ENCODE measurements at regions not wholly inside any gene's neighbourhood (a gene's known extent, or its start where the extent isn't known, plus 50 kb on each side); places are given as distances from the start of the nearest gene placed in this dataset.

DNA sequence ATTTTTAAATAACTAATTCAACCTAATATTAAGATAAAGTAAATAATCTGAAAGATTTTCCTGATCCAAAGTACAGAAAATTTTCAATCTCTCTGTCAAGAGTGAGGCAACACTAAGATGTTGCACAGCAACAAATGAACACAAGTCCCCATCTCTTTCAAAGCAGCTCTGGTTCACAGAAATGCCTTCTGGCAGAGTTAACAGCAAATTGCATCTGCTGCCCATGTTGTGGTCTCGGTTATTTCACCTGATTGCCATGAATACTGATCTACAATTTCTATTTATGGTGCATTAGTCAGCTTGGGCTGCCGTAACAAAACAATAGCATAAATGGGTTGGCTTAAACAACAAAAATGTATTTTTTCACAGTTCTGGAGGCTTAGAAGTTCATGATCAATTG lies 167.3 kb downstream of the BCHE start:
- TF ChIP-seq, protein P1, sequence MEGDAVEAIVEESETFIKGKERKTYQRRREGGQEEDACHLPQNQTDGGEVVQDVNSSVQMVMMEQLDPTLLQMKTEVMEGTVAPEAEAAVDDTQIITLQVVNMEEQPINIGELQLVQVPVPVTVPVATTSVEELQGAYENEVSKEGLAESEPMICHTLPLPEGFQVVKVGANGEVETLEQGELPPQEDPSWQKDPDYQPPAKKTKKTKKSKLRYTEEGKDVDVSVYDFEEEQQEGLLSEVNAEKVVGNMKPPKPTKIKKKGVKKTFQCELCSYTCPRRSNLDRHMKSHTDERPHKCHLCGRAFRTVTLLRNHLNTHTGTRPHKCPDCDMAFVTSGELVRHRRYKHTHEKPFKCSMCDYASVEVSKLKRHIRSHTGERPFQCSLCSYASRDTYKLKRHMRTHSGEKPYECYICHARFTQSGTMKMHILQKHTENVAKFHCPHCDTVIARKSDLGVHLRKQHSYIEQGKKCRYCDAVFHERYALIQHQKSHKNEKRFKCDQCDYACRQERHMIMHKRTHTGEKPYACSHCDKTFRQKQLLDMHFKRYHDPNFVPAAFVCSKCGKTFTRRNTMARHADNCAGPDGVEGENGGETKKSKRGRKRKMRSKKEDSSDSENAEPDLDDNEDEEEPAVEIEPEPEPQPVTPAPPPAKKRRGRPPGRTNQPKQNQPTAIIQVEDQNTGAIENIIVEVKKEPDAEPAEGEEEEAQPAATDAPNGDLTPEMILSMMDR (IDR thresholded peaks at IDR 0.05 in 8 of 11, conservative IDR thresholded peaks at IDR 0.05 in 3 of 11), result no peak
- no peak for TF ChIP-seq POLR2A (IDR thresholded peaks at IDR 0.05)
- no peak for TF ChIP-seq POLR2AphosphoS5 (IDR thresholded peaks at IDR 0.05)
